GM18505 (cell line): ENCODE measurements at regions not wholly inside any gene's neighbourhood (a gene's known extent, or its start where the extent isn't known, plus 50 kb on each side); places are given as distances from the start of the nearest gene placed in this dataset.

Experiments used
- ATAC-seq: cut with Tn5 transposase; IDR thresholded peaks from one replicate; pipeline ENCODE4 v1.9.1; 2021; ENCODE audit not compliant: unreplicated experiment
- POLR2A ChIP-seq: IDR thresholded peaks from 4 replicates; pipeline ENCODE4 v1.6.1; 2011; ENCODE audit warnings: borderline replicate concordance; ENCODE audit not compliant: insufficient read depth, insufficient read length; ENCODE audit errors: extremely low read depth

DNA sequence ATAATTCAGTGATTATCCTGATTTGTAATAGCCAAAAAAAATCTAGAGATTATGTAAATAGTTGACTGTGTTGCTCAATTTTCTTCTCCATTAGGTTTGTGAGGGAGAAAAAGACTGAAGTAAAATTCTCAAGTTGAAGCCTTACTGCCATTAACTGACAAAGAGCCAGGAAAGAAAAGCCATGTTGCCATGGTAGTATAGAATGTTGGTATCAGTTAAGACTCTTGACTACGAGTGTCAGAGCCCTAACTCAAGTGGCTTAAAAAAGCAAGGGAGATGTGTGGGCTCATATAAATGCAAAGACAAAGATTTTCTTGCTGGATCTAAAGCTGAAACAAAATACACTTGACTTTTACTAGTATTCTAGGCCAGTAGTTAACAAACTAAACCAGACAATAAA lies 571.7 kb downstream of the KCTD16 start:
- no peak for TF ChIP-seq POLR2A
- ATAC-seq: no peak

DNA sequence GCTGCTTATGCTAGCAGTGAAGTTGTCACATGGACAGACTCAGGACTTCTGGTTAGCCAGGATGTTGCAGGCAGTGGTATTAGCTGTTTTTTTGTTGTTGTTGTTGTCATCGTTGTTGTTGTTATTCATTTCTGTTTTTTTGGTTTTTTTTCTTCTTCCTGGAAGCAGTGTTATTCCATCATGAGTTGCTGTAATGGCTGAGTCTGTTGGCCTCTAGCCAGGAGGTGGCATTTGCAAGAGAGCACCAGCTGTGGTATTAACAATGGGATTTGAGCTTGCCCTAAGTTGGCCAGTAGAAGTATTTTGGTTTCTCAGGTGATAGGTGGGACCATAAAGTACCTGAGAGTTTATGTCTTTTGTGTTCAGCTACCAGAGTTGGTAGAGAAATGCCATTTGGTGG lies 561.1 kb downstream of the KCTD16 start:
- TF ChIP-seq POLR2A: no peak
- ATAC-seq: no peak

DNA sequence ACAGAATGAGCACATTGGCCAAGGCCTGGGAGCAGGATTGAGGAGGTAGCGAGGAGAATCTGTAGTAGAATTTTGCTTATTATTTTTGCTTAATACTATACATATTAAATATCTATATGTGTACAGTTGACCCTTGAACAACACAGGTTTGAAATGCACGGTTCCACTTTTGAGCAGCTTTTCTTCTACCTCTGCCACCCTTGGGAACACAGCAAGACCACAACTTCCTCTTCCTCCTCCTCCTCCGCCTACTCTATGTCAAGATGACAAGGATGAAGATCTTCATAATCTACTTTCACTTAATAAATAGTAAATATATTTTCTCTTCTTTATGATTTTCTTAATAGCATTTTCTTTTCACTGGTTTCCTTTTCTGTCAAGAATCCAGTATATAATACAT lies 541.4 kb downstream of the KCTD16 start:
- TF ChIP-seq POLR2A: no peak
- ATAC-seq: no peak

DNA sequence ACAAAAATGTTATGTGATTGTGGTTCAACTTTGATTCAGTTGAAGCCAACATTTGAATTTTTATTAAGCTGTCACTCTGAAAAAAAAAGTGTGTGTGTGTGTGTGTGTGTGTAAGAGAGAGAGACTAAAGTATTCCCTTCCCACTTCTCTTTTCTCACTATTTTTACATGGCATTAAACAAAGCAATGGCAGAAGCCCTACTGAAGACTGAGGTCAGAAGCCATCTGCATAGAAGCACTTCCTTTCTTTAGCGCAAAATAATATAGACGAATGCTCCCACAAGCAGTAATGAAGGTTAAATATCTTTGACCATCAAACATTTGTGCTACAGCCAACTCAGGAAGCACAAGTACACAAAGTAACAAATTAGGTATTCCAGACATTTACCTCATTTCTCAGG lies 540.5 kb downstream of the KCTD16 start:
- ATAC-seq: no peak
- no peak for TF ChIP-seq POLR2A

DNA sequence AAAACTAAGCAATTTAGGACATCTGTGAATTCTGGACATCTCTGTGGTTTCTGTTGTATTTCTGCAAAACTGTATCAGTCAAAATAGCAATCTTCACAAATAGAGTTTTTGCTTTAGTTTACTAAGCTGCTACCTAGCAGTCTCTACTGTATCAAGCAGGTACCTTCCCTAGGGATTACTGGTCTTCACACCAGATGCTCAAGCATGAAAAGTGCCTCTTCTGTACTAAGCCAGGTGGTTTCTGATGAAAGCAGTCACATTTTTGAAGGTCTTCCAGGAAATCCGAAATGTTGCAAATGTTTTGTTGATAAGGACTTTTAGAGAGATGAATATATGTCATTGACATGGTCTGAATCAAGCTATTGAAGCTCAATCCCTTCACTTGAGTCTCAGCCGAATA lies 540.0 kb downstream of the KCTD16 start:
- no peak for TF ChIP-seq POLR2A

DNA sequence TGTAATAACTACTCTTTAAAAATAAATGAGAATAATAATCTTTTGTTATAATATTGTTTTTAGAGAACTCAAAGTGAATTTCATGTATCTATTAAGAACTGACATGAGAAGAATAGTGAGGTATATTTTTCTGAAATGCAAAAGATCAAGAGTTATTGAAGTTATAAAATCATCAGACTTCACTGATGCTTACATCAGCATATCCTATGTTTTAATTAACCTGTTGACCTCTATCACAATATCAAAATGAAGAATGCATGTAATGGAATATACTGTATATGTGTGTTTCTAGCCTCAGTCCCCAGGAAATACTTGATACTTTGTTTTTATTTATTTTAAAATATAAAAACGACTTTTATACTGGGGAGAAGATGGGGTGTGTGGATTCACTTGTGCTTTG lies 533.1 kb downstream of the KCTD16 start:
- ATAC-seq: no peak
- no peak for TF ChIP-seq POLR2A

More for the DNA sequence above, 540.0 kb downstream of the KCTD16 start:
- ATAC-seq: no peak

DNA sequence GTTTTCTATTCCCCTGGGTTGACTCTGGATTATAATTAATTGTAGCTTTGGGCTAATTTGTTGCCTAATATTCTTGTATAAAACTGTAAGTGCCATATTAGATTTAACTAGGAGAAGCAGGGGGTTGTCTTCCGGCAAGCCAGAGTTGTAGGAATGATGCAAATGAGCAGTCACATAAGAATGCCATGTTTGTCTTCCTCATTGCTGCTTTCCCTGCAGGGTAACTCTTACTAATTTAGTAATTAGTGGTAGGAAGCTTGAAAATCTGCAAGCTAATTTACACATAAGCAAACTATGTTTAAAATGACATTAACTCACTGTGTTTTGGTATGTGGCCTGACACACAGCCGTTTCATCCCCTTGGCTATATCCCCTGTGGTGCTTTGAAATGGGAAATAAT lies 527.8 kb downstream of the KCTD16 start:
- ATAC-seq: no peak

DNA sequence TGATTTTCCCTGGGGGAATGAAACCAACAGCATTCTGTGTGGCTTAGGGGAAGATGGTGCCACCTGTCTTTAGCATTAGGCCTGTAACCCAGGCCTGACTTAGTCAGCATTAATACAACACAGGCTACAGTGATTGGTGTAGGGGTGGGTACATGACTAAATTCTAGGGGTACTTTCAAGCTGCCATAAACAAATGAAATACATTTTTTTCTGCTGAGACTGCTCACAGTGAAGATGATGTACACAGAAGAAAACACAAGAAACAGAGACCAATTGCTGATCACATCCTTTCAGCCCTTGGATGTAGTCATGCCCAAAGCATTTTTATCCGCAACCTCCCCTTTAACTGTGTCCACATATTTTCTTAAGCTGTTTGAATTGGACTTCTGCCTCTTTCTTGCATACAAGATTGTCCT lies 527.2 kb downstream of the KCTD16 start:
- ATAC-seq: no peak
- TF ChIP-seq POLR2A: no peak

More for the DNA sequence above, 527.8 kb downstream of the KCTD16 start:
- no peak for TF ChIP-seq POLR2A

DNA sequence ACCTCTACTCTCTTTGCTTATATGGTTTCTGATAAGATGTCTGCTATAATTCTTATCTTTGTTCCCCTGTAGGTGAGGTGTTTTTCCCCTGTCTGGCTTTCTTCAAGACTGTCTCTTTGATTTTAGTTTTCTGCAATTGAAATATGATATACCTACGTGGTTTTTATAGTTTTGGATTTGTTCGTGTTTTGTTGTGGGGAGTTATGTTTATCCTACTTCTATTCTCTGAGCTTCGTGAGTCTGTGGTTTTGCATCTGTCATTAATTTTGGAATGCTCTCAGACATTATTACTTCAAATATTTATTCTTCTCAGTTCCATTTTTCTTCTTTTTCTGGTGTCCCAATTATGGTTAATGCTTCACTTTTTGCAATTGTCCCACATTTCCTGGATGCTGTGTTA lies 521.3 kb downstream of the KCTD16 start:
- TF ChIP-seq POLR2A: no peak
- ATAC-seq: no peak

DNA sequence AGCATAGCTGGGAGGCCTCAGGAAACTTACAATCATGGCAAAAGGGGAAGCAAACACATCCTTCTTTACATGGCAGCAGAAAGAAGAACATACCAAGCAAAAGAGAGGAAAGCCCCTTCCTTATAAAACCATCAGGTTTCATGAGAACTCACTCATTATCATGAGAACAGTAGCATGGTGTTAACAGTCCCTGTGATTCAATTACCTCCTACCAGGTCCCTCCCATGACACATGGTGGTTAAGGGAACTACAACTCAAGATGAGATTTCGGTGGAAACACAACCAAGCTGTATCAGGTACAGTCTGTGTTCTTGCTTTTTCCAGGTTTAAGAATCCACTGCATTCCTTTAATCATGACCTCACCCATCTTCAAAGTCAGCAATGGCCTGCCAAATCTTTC lies 514.2 kb downstream of the KCTD16 start:
- no peak for TF ChIP-seq POLR2A
- no peak for ATAC-seq

DNA sequence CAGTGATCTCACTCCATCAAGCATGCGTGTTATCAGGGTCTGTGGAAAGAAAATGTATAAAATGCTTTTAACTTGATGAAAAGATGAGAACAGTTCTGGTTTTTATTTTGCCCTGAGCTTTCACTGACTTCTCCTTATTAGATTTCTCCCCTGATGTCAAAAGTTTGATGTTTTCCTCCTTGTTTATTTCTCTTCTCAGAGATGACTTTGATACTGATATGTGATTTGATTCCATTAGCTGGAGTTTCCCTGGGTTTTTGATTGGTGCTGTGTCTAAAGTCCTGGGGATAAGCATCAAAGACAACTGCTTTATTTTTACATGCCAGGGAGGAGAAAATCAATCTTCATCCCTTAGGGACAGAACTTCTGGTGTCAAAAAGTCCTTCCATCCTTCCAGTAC lies 510.0 kb downstream of the KCTD16 start:
- no peak for ATAC-seq
- TF ChIP-seq POLR2A: no peak

DNA sequence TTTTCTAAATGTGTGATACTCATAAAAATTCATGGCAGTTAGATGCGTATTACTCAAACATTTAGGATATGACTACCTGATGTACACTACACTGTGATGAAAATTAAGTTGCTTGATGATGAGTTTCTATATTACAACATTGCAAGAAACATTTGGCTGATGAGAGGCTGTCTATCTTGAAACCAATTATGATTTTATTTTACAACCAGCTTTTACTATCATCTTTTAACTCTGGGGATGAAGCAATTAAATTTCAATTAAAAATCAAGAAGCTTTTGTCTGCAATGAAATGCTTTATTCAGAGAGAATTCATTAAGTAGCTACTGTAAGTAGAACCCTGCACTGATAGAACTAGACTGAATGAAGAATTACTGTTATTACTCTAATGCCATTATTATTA lies 500.4 kb downstream of the KCTD16 start:
- TF ChIP-seq POLR2A: no peak
- ATAC-seq: no peak

DNA sequence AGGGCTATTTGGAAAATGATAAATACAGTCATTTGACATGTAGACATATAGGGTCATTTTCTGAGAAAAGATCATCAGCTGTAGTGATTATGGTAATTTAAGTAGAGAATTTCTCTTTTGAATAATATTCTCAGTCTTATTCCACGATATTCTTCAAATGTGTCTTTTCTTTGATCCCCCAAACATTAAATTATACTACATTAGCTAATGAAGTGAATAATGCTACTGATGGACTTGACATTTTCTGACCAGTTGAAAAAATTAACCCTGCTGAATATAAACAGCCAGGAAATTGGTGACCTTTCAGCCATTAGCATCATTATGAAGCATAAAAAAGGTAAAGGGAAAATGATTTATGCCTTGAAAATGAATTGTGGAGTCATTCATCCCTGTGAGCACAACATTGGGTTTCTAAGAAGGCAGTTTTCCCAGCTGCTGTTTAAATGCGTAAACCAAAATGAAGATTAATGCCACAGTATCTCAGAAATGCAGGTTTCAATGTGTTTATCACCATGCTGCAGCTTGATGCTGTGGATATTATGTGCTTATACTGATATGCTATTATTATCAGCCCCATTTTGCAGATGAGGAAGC lies 489.1 kb downstream of the KCTD16 start:
- TF ChIP-seq POLR2A: no peak
- no peak for ATAC-seq

DNA sequence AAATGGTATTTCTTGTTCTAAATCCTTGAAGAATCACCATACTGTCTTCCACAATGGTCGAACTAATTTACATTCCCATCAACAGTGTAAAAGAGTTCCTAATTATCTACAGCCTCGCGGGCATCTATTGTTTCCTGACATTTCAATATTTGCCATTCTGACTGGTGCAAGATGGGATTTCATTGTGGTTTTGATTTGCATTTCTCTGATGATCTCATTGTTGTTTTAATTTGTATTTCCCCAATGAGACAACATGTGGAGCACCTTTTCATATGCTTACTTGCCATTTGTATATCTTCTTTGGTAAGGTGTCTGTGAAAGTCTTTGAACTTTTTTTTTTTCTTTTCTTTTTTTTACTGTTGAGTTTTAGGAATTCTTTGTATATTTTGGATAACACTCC lies 473.6 kb downstream of the KCTD16 start:
- no peak for ATAC-seq
- TF ChIP-seq POLR2A: no peak

DNA sequence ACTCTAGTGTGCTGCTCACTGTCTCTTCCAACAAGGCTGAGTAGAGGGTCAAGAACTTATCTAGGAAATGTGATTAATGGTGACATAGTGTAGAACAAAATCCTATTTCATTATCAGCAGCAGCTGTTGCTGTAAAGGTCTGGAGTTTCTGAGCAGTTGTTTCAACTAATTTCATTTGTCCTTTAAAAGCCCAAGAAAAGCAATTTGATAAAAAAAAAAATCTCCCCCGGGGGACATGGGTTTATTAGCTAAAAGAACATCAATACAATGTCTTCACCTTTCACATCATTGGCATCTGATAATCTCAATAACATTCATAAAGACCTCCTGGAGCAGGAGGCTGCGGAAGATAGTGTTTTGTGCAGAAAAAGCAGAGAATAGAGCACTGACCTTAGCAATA lies 468.1 kb downstream of the KCTD16 start:
- no peak for ATAC-seq
- no peak for TF ChIP-seq POLR2A

DNA sequence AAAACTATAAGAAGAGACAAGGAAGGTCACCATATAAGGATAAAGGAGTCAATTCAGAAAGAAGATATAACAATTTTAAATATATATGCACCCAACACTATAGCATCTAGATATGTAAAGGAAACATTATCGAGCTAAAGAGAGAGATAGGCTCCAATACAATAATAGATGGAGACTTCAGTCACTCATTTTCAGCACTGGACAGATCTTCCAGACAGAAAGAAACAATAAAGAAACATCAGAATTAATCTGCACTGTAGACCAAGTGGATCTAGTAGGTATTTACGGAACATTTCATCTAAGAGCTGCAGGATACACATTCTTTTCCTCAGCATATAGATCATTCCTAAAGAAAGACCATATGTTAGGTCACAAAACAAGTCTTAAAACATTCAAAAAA lies 463.5 kb downstream of the KCTD16 start:
- no peak for ATAC-seq
- no peak for TF ChIP-seq POLR2A

DNA sequence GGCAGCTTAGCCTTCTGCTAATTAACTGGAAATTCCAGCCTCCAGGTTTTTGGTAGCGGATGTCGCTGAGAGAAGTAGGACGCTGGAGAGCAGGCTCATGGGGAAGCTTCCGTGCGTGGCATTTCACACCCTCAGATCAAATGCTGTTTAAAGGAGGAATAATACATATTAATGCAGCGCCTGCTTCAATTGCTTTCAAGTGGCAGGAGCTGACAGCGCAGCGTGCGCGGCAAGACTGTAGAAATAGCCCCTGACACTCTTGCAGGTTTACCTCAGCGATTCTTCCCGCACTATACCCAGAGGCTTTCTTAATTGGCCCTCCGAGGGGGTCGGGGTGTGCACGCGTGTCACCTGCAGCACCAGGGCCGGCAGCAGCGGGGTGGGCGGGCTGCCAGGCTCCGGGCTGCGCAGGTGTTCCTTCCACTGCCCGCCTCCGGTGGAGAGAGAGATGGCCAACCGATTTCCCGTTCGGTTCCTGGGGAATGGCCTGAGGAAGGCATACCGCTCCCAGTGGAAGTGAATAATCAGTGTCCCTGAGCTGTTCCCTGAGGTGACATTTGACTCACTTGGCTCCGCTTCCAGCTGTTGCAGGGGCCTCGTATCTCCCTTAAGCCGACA lies 427.9 kb downstream of the KCTD16 start:
- TF ChIP-seq POLR2A: no peak
- no peak for ATAC-seq
